ENCODE measurements at regions not wholly inside any gene's neighbourhood (a gene's known extent, or its start where the extent isn't known, plus 50 kb on each side); places are given as distances from the start of the nearest gene placed in this dataset.

GRCh38 chrX:112457788-112458187 lies 221.9 kb downstream of the LHFPL1 start:
- no peak for TF ChIP-seq CTCF (IDR thresholded peaks at IDR 0.05; ENCODE audit: control extremely low read depth in 1 of 3, insufficient read depth in 1 of 3, low read depth in 1 of 3, low read length in 3 of 3)
- no peak for TF ChIP-seq POU5F1 (IDR thresholded peaks at IDR 0.05; ENCODE audit: low read depth, low read length)
- no peak for TF ChIP-seq POLR2A (IDR thresholded peaks at IDR 0.05; ENCODE audit: control extremely low read depth in 1 of 2, low read depth in 2 of 2, low read length in 2 of 2)
- no peak for TF ChIP-seq EZH2 (IDR thresholded peaks at IDR 0.05; ENCODE audit: low read depth, low read length, severe bottlenecking)
